HCT116 (cell line): ENCODE measurements at regions not wholly inside any gene's neighbourhood (a gene's known extent, or its start where the extent isn't known, plus 50 kb on each side); places are given as distances from the start of the nearest gene placed in this dataset.

Experiments used
- ELF1 ChIP-seq: IDR thresholded peaks from 2 replicates; pipeline ENCODE4 v1.6.1; 2012; ENCODE audit warnings: low read depth, borderline replicate concordance
- FOSL1 ChIP-seq: IDR thresholded peaks from 2 replicates; pipeline ENCODE4 v1.6.1; 2012; ENCODE audit warnings: low read depth
- JUND ChIP-seq: IDR thresholded peaks from 2 replicates; pipeline ENCODE4 v1.6.1; 2012
- POLR2A ChIP-seq: IDR thresholded peaks from 2 replicates; pipeline ENCODE4 v1.7.0; 2011; ENCODE audit warnings: borderline replicate concordance; ENCODE audit not compliant: insufficient read depth, insufficient read length; ENCODE audit errors: extremely low read depth
- POLR2AphosphoS5 ChIP-seq: IDR thresholded peaks from 2 replicates; pipeline ENCODE4 v1.6.1; 2011; ENCODE audit warnings: mild to moderate bottlenecking, low read depth, low read length, moderate library complexity
- SRF ChIP-seq: IDR thresholded peaks from 2 replicates; pipeline ENCODE4 v1.6.1; 2012; ENCODE audit warnings: low read depth
- YY1 ChIP-seq: IDR thresholded peaks from 2 replicates; pipeline ENCODE4 v1.6.1; 2011; ENCODE audit warnings: low read length, low read depth, moderate library complexity, mild to moderate bottlenecking; ENCODE audit not compliant: insufficient replicate concordance; ENCODE audit errors: extremely low read depth
- ZFX ChIP-seq: fragments of 450-650 bp; IDR thresholded peaks from 2 replicates; pipeline ENCODE4 v1.6.1; 2017
- ZNF274 ChIP-seq: fragments of 200-500 bp; sonication (Bioruptor generic); IDR thresholded peaks from 2 replicates; pipeline ENCODE4 v1.6.1; 2014; ENCODE audit warnings: mild to moderate bottlenecking, low read depth, low read length, inconsistent platforms
- TF ChIP-seq, protein P1 (sequence below), 3 experiments: fragments of 200-600 bp in 1 of 3; sonication (generic) in 1 of 3; IDR thresholded peaks in 2 of 3; conservative IDR thresholded peaks in 1 of 3; 2 replicates each; pipeline ENCODE4 v1.5.1; 2012 to 2017; ENCODE audit warnings: low read depth in 2 of 3, low read length in 2 of 3, antibody characterized with exemption in 1 of 3, borderline replicate concordance in 1 of 3, control low read depth in 1 of 3, mild to moderate bottlenecking in 1 of 3, mixed read lengths in 1 of 3, mixed run types in 1 of 3, moderate library complexity in 1 of 3; ENCODE audit not compliant: insufficient read depth in 1 of 3
- TF ChIP-seq, protein P2 (sequence below): IDR thresholded peaks from 2 replicates; pipeline ENCODE4 v1.6.1; 2012; ENCODE audit warnings: low read depth
- TF ChIP-seq, protein P3 (sequence below): IDR thresholded peaks from 2 replicates; pipeline ENCODE4 v1.6.1; 2012

DNA sequence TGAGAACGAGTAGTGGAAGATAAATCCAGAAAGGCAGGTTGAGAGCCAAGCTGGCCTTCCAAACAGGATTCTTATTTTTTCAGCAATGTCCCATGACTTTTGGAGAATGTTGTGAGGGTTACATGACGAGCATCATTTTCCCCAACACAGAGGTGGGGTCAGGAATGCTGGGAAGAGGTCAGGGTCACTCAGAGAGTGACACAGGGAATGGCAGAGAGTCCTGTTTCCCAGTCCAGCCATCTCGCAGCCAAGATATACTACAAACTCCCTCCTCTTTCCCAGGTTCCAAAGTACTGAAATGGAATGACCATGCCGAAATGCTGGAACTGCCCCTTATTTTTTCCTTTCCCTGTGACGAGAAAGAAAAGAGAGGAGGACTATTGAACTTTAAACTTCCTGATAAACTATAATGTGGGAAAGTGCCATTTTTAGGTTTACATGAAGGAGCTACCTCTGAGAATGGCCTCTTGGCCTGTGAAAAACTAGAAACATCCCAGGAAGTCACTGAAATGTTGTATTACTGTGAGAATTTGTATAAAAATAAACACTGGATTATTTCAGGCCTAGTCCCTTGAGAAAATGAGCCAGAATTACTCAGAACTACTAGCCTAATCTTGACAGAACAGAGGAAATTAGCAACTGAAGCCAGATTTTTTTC lies 420.4 kb downstream of the CETN3 start:
- TF ChIP-seq, protein P1, sequence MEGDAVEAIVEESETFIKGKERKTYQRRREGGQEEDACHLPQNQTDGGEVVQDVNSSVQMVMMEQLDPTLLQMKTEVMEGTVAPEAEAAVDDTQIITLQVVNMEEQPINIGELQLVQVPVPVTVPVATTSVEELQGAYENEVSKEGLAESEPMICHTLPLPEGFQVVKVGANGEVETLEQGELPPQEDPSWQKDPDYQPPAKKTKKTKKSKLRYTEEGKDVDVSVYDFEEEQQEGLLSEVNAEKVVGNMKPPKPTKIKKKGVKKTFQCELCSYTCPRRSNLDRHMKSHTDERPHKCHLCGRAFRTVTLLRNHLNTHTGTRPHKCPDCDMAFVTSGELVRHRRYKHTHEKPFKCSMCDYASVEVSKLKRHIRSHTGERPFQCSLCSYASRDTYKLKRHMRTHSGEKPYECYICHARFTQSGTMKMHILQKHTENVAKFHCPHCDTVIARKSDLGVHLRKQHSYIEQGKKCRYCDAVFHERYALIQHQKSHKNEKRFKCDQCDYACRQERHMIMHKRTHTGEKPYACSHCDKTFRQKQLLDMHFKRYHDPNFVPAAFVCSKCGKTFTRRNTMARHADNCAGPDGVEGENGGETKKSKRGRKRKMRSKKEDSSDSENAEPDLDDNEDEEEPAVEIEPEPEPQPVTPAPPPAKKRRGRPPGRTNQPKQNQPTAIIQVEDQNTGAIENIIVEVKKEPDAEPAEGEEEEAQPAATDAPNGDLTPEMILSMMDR (IDR thresholded peaks at IDR 0.05 in 2 of 3, conservative IDR thresholded peaks at IDR 0.05 in 1 of 3; ENCODE audit: borderline replicate concordance in 1 of 3, insufficient read depth in 1 of 3, low read depth in 2 of 3, low read length in 2 of 3) = no peak
- no peak for TF ChIP-seq YY1
- no peak for TF ChIP-seq JUND
- TF ChIP-seq, protein P2, sequence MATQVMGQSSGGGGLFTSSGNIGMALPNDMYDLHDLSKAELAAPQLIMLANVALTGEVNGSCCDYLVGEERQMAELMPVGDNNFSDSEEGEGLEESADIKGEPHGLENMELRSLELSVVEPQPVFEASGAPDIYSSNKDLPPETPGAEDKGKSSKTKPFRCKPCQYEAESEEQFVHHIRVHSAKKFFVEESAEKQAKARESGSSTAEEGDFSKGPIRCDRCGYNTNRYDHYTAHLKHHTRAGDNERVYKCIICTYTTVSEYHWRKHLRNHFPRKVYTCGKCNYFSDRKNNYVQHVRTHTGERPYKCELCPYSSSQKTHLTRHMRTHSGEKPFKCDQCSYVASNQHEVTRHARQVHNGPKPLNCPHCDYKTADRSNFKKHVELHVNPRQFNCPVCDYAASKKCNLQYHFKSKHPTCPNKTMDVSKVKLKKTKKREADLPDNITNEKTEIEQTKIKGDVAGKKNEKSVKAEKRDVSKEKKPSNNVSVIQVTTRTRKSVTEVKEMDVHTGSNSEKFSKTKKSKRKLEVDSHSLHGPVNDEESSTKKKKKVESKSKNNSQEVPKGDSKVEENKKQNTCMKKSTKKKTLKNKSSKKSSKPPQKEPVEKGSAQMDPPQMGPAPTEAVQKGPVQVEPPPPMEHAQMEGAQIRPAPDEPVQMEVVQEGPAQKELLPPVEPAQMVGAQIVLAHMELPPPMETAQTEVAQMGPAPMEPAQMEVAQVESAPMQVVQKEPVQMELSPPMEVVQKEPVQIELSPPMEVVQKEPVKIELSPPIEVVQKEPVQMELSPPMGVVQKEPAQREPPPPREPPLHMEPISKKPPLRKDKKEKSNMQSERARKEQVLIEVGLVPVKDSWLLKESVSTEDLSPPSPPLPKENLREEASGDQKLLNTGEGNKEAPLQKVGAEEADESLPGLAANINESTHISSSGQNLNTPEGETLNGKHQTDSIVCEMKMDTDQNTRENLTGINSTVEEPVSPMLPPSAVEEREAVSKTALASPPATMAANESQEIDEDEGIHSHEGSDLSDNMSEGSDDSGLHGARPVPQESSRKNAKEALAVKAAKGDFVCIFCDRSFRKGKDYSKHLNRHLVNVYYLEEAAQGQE = no peak
- TF ChIP-seq SRF = no peak
- TF ChIP-seq POLR2A = no peak
- TF ChIP-seq FOSL1 = no peak
- no peak for TF ChIP-seq ZNF274
- TF ChIP-seq ELF1 = no peak
- TF ChIP-seq, protein P3, sequence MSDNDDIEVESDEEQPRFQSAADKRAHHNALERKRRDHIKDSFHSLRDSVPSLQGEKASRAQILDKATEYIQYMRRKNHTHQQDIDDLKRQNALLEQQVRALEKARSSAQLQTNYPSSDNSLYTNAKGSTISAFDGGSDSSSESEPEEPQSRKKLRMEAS = no peak
- TF ChIP-seq POLR2AphosphoS5 = no peak
- TF ChIP-seq ZFX = no peak
